Stromal cell of bone marrow (primary cell): ENCODE measurements at regions not wholly inside any gene's neighbourhood (a gene's known extent, or its start where the extent isn't known, plus 50 kb on each side); places are given as distances from the start of the nearest gene placed in this dataset.

Source experiments
- DNase-seq: peaks from one replicate; pipeline ENCODE4 v3.0.0-alpha.2; 2012; ENCODE audit warnings: low read depth

DNA sequence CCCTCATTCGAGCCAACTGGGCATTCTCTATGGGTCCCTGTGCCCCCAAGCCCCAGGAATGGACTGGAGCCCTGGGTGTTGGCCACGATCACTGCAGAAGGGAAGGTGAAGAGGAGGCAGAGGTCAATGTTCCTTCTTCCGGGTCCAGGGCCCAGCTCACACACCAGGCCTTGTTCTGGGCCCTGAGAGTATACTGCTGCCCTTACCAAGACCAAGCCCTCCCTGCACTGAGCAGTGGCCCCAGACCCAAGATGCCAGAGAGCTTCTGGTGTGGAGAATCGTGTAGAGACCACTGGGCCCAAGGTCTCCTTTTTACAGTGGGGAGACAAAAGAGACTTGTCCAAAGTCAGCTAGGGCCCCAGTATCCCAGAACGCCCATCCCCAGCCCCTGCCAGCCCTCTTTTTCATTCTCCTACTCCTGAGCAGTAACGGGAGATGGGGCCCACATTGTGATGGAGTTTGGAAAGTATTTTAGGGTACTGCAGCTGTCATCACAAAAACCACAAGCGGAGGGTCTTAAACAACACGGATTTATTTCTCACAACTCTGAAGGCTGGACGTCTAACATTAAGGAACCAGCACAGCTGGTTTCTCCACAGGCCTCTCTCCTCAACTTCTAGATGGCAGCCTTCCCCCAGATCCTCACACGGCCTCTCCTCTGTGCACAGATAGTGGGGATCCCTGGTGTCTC, 79.4 kb downstream of the PDGFA start:
- no peak for DNase-seq

DNA sequence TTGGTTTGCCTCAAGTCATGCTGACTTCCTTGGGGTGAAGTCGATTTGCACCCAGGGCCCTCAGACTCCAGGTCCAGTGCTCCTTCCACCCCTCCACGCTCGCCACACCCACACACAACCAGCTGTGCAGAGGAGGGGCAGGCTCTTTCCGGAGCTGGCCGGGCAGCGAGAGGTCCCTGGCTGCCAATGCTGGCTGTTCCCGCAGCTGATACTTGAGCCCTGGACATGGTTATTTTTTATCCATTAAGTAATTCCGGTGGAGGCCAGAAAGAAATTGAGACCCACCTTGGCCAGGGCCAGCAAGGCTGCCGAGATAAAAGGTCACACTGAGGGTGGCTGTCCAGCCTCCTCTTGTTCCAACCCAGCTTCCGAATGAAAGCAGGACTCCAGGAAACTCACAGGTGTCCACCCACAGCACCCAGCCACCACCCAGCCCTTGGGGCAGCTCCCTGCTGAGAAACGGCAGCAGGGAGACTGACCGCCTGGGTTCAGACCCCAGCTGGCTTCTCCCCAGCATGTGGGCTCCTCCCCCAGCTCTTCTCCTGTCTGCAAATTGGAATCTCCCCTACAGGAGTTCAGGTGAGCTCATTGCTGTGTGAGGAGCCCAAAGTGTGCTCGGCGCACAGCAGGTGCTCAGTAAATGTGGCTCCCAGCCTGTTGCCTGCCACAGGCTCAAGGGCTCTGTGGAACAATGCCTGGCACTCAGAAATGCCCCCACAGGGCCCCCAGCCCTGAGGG, 77.8 kb downstream of the PDGFA start:
- DNase-seq = no peak

DNA sequence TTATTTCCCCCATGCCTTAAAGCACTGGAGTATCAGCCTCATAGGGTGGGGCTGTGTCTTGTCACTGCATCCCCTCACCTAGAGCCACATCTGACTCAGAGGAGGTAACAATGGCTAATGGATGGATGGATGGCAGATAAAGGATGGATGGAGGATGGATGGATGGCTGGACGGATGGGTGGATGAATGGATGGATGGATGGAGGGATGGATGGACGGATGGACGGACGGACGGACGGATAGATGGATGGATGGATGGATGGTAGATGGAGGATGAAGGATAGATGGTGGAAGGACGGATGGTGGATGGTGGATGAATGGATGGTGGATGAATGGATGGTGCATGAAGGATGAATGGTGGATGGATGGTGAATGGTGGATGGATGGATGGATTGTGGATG, 77.2 kb downstream of the PDGFA start:
- DNase-seq = no peak

DNA sequence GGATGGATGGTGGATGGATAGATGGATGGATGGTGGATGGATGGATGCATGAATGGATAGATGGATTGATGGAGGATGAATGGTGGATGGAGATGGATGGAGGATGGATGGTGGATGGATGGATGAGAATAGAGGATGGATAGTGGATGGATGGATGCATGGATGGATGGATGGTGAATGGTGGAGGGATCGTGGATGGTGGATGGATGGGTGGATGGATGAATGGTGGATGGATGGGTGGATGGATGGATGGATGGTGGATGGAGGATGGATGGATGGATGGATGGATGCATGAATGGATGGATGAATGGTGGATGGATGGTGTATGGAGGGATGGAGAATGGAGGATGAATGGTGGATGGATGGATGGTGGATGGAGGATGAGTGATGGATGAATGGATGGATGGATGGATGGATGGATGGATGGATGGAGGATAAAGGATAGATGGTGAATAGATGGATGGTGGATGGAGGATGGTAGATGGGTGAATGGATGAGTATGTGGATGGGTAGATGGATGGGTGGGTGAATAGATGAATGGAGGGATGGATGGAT, 76.3 kb downstream of the PDGFA start:
- no peak for DNase-seq

DNA sequence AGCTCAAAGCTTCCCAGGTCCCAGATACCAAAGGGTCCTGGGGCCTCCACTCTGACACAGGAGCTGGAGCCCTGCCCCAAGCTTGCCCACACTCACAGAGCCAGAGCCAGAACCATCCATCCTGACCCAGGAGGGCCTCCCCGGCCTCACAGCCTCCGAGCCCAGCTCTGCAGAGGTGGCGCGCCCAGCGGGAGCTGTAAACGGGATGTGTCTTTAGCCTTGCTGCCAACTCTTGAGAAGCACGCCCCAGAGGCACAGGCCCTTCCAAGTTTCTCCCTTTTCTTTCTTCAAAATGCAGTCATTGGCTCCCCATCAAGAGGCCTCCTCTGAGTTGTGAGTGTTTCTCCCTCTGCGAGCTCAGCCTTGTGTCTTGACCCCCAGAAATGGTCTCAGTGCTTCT, 75.0 kb downstream of the PDGFA start:
- DNase-seq = no peak

DNA sequence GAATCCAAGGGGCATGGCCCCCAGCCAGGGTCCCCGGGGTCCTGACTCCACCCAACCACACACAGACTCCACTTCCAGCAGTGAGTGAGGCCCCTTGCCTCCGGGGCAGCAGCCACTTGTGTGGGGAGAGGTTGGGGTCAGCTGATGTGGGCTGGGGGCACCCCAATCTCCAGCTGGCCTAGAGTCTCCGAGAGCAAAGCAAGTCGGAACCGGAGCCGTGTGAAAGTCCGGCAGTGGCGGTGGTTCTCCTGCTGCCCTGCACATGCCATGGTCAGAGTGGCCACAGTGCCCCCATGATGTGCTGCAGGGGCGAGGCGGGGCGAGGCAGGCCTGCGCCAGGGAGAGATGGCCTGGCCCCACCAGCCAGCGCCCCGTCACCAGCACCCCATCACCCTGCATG, 74.6 kb downstream of the PDGFA start:
- DNase-seq = no peak

DNA sequence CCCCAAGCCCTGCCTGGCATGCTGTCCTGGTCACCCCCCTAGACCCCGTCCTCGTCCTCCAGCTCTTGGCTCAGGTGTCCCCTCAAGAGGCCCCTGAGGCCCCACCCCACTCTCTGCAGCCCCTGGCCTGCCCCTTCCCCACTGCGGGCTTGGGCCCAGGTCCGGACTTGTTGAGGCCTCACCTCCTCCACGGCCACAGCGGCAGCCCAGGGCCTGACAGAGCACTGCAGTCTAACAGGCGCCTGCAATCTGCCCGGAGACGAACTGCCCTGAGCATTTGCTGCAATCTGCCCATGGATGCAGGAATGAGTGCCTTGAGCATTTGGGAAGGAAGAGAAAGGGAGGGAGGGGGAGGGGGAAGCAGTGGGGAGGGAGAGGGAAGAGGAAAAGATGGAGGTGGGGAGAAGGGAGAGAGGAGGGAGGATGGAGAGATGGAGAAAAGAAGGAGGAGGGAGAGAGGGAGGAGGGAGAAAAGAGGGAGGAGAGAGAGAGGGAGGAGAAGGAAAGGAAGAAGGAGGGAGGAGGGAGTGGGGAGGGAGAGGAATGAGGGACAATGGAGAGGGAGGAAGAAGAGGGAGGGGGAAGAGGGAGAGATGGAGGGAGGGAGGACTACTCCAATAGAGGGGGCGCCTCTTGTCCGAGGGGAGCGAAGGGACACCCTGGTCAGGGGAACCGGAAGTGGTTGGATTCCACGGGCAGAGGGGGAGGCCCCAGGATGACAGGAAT, 73.9 kb downstream of the PDGFA start:
- no peak for DNase-seq

DNA sequence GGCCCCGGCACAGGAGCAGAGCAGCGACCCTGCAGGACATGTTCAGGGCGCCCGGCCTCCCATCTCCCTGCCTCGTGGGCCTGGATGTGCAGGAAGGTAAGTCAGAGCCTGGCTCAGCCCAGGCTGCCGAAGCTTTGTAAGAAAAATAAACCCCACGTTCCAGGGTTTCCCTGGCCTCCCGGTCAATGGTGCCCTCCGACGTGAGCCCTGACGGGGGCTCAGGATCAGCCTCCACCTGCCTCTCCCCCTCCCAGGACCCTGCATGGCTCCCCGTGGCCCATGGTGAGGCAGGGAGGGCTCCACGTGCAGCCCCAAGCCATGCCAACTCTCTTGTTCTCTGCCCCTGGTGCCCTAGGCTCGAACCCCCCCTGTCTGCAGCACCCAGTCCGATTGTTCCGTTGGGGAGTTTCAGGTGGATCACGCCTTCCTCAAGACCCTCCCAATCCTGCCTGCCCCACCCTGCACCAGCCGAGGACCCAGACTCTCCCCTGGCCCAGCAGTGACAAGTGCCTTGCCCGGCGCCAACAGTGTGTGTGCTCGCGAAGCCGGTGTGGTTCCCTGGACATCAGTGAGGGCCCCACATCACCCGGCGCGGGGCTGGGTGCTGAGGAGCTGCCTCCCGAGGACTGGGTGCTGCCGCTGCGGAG, 73.2 kb downstream of the PDGFA start:
- DNase-seq = no peak
